ENCODE measurements at regions not wholly inside any gene's neighbourhood (a gene's known extent, or its start where the extent isn't known, plus 50 kb on each side); places are given as distances from the start of the nearest gene placed in this dataset.
A peak's percentile ranks its signal among the peaks of the same experiment; 100 is the strongest.
"Not testable (repeated sequence)": the region's sequence is repeated elsewhere in the genome, so short reads cannot be mapped to it uniquely, and the experiment has no call there.

- no peak for ATAC-seq
- DNase-seq (ENCODE audit: missing footprints) = no peak
- intact Hi-C loops (cut with DNase I) = no loop called here
These were observed 247.8 kb upstream of the FOXK1 start for GRCh38 chr7:4434306-4434705.

GRCh38 chr7:4436361-4436895 lies 245.7 kb upstream of the FOXK1 start:
- DNase-seq (ENCODE audit: missing footprints) (no peak), ATAC-seq (no peak)
- intact Hi-C loops (cut with DNase I) = no loop called here

- no peak for ATAC-seq
These were observed 245.2 kb upstream of the FOXK1 start for GRCh38 chr7:4436936-4437335.

GRCh38 chr7:4437916-4438315 lies 244.2 kb upstream of the FOXK1 start:
- ATAC-seq (no peak), DNase-seq (ENCODE audit: missing footprints) (no peak)
- intact Hi-C loops (cut with DNase I) = no loop called here

More at GRCh38 chr7:4436936-4437335, 245.2 kb upstream of the FOXK1 start:
- intact Hi-C loops (cut with DNase I) = no loop called here
- DNase-seq (ENCODE audit: missing footprints) = no peak

GRCh38 chr7:4438723-4439245 lies 243.3 kb upstream of the FOXK1 start:
- intact Hi-C loops (cut with DNase I) = no loop called here
- ATAC-seq (no peak), DNase-seq (ENCODE audit: missing footprints) (no peak)

GRCh38 chr7:4439444-4439843 lies 242.7 kb upstream of the FOXK1 start:
- DNase-seq (ENCODE audit: missing footprints) (no peak), ATAC-seq (peak; percentile 88)
- intact Hi-C loops (cut with DNase I) = no loop called here

GRCh38 chr7:4444106-4444505 lies 238.0 kb upstream of the FOXK1 start:
- DNase-seq (ENCODE audit: missing footprints) (no peak), ATAC-seq (no peak)
- intact Hi-C loops (cut with DNase I) = no loop called here

GRCh38 chr7:4445777-4446176 lies 236.3 kb upstream of the FOXK1 start:
- intact Hi-C loops (cut with DNase I) = no loop called here
- ATAC-seq (no peak), DNase-seq (ENCODE audit: missing footprints) (no peak)

- no peak for ATAC-seq
- intact Hi-C loops (cut with DNase I) = no loop called here
- DNase-seq (ENCODE audit: missing footprints) = no peak
These were observed 232.8 kb upstream of the FOXK1 start for GRCh38 chr7:4449263-4449662.

GRCh38 chr7:4450483-4450882 lies 231.6 kb upstream of the FOXK1 start:
- no peak for ATAC-seq
- DNase-seq (ENCODE audit: missing footprints) = no peak
- intact Hi-C loops (cut with DNase I) = no loop called here

GRCh38 chr7:4460597-4460996 lies 221.5 kb upstream of the FOXK1 start:
- intact Hi-C loops (cut with DNase I) = no loop called here
- DNase-seq (ENCODE audit: missing footprints) = no peak

GRCh38 chr7:4461531-4461930 lies 220.6 kb upstream of the FOXK1 start:
- intact Hi-C loops (cut with DNase I) = no loop called here
- ATAC-seq (no peak), DNase-seq (ENCODE audit: missing footprints) (no peak)

More at GRCh38 chr7:4460597-4460996, 221.5 kb upstream of the FOXK1 start:
- ATAC-seq = no peak

- intact Hi-C loops (cut with DNase I) = no loop called here
- no peak for ATAC-seq
- no peak for DNase-seq (ENCODE audit: missing footprints)
These were observed 213.6 kb upstream of the FOXK1 start for GRCh38 chr7:4468320-4469102.

- DNase-seq (ENCODE audit: missing footprints) (no peak), ATAC-seq (no peak)
- intact Hi-C loops (cut with DNase I) = no loop called here
These were observed 211.8 kb upstream of the FOXK1 start for GRCh38 chr7:4470246-4470645.

GRCh38 chr7:4472728-4473127 lies 209.4 kb upstream of the FOXK1 start:
- intact Hi-C loops (cut with DNase I) = no loop called here

GRCh38 chr7:4479367-4480039 lies 202.6 kb upstream of the FOXK1 start:
- DNase-seq (ENCODE audit: missing footprints) = no peak
- ATAC-seq = no peak

More at GRCh38 chr7:4472728-4473127, 209.4 kb upstream of the FOXK1 start:
- DNase-seq (ENCODE audit: missing footprints) = no peak
- ATAC-seq = no peak

GRCh38 chr7:4480131-4480530 lies 202.0 kb upstream of the FOXK1 start:
- ATAC-seq; intact Hi-C loops (cut with DNase I); DNase-seq (ENCODE audit: missing footprints): not testable (repeated sequence)

More at GRCh38 chr7:4479367-4480039, 202.6 kb upstream of the FOXK1 start:
- intact Hi-C loops (cut with DNase I) = no loop called here

GRCh38 chr7:4483851-4484250 lies 198.2 kb upstream of the FOXK1 start:
- DNase-seq (ENCODE audit: missing footprints) (no peak), ATAC-seq (no peak)
- intact Hi-C loops (cut with DNase I) = no loop called here

- ATAC-seq = no peak
- DNase-seq (ENCODE audit: missing footprints) = no peak
- intact Hi-C loops (cut with DNase I) = no loop called here
These were observed 197.6 kb upstream of the FOXK1 start for GRCh38 chr7:4484545-4484944.

GRCh38 chr7:4486907-4487306 lies 195.2 kb upstream of the FOXK1 start:
- DNase-seq (ENCODE audit: missing footprints) (no peak), ATAC-seq (no peak)
- intact Hi-C loops (cut with DNase I) = no loop called here
